PC-9 (cell line): ENCODE measurements at regions not wholly inside any gene's neighbourhood (a gene's known extent, or its start where the extent isn't known, plus 50 kb on each side); places are given as distances from the start of the nearest gene placed in this dataset.

Source experiments
- BruUV-seq: library from RNA; stranded (reverse); fragments of 400-500 nt; replicated peaks from 2 replicates; lab custom pipeline; 2021; lab: Mats Ljungman, UMichigan
- CTCF ChIA-PET: fragments of 300-600 bp; sonication (Branson Sonifier 250); formaldehyde crosslinking; loops from one replicate; lab custom pipeline; 2022; ENCODE audit warnings: antibody characterized with exemption; lab: Charles Lee
- POLR2A ChIA-PET: fragments of 300-600 bp; sonication (Branson Sonifier 250); formaldehyde crosslinking; loops from one replicate; lab custom pipeline; 2022; ENCODE audit warnings: antibody characterized with exemption; ENCODE audit not compliant: unreplicated experiment; lab: Charles Lee
- DNase-seq, 2 experiments: peaks; one replicate each; pipeline versions ENCODE4 v3.0.0 to v3.0.0-alpha.2; 2015 to 2022; ENCODE audit warnings: mixed read lengths in 1 of 2
- H2AFZ ChIP-seq: fragments of 200-600 bp; sonication (generic); 2 replicates; pipeline ENCODE4 v1.8.1; 2017; ENCODE audit warnings: antibody characterized with exemption
- H3F3A ChIP-seq: fragments of 200-600 bp; sonication (generic); 2 replicates; pipeline ENCODE4 v1.8.1; 2017; ENCODE audit warnings: antibody characterized with exemption, mild to moderate bottlenecking, low read depth; ENCODE audit not compliant: insufficient read depth
- H3K27ac ChIP-seq: fragments of 200-600 bp; sonication (generic); 2 replicates; pipeline ENCODE4 v1.6.1; 2016; ENCODE audit warnings: mixed run types
- H3K27me3 ChIP-seq: fragments of 200-600 bp; sonication (generic); 2 replicates; pipeline ENCODE4 v1.6.1; 2016; ENCODE audit warnings: low read depth, mixed run types; ENCODE audit not compliant: insufficient read depth
- H3K36me3 ChIP-seq: fragments of 200-600 bp; sonication (generic); 2 replicates; pipeline ENCODE4 v1.6.1; 2016; ENCODE audit warnings: low read depth, mixed run types
- H3K4me1 ChIP-seq: fragments of 200-600 bp; sonication (generic); replicated peaks from 2 replicates; pipeline ENCODE4 v1.6.1; 2016; ENCODE audit warnings: mixed run types; ENCODE audit not compliant: insufficient read depth
- H3K4me2 ChIP-seq: fragments of 200-600 bp; sonication (generic); 2 replicates; pipeline ENCODE4 v1.6.1; 2017; ENCODE audit warnings: mixed run types
- H3K4me3 ChIP-seq: fragments of 200-600 bp; sonication (generic); 2 replicates; pipeline ENCODE4 v1.6.1; 2016; ENCODE audit warnings: mixed run types
- H3K79me2 ChIP-seq: fragments of 200-600 bp; sonication (generic); 2 replicates; pipeline ENCODE4 v1.6.1; 2017; ENCODE audit warnings: low read depth, mixed run types
- H3K9me2 ChIP-seq: fragments of 200-600 bp; sonication (generic); 2 replicates; pipeline ENCODE4 v1.8.1; 2017; ENCODE audit warnings: mild to moderate bottlenecking; ENCODE audit not compliant: insufficient read depth
- H3K9me3 ChIP-seq: fragments of 200-600 bp; sonication (generic); 2 replicates; pipeline ENCODE4 v1.8.1; 2016; ENCODE audit warnings: low read depth; ENCODE audit not compliant: insufficient read depth
- H4K20me1 ChIP-seq: fragments of 200-600 bp; sonication (generic); 2 replicates; pipeline ENCODE4 v1.8.1; 2017; ENCODE audit not compliant: insufficient read depth
- CTCF ChIP-seq: fragments of 200-600 bp; sonication (generic); conservative IDR thresholded peaks from 2 replicates; pipeline ENCODE4 v1.6.1; 2017; ENCODE audit warnings: mixed run types, antibody characterized with exemption, mild to moderate bottlenecking, moderate library complexity
- EZH2 ChIP-seq: fragments of 200-600 bp; sonication (generic); IDR thresholded peaks from 2 replicates; pipeline ENCODE4 v1.8.0; 2017; ENCODE audit warnings: antibody characterized with exemption, low read depth
- intact Hi-C: fragments of 100-400 bp; cut with micrococcal nuclease; formaldehyde crosslinking; loops from one replicate; pipeline ENCODE4 v1.10.0; 2022; ENCODE audit not compliant: unreplicated experiment

GRCh38 chr15:95215017-95215416, 983.7 kb downstream of the MCTP2 start:
- H3K27me3 ChIP-seq: no peaks in the 10 kb centered on the region
- no peaks in the 10 kb centered on the region for H3K79me2 ChIP-seq
- ChIA-PET POLR2A (no interaction called here), CTCF (no interaction called here)
- H2AFZ ChIP-seq: no peak overlapping the region
- H3K27ac ChIP-seq: no peak overlapping the region
- no peaks in the 10 kb centered on the region for H4K20me1 ChIP-seq
- H3F3A ChIP-seq: no peaks in the 10 kb centered on the region
- TF ChIP-seq EZH2 (no peak), CTCF (no peak)
- H3K9me2 ChIP-seq: no peaks in the 10 kb centered on the region
- no peaks in the 10 kb centered on the region for H3K4me1 ChIP-seq
- no TSS peak for BruUV-seq
- no peaks in the 10 kb centered on the region for H3K36me3 ChIP-seq
- H3K4me2 ChIP-seq: no peak overlapping the region
- intact Hi-C loops: no loop called here
- no peaks in the 10 kb centered on the region for H3K9me3 ChIP-seq
- no peak for DNase-seq
- H3K4me3 ChIP-seq: no peak overlapping the region

GRCh38 chr15:95226835-95227234, 995.5 kb downstream of the MCTP2 start:
- no TSS peak for BruUV-seq
- intact Hi-C loops: no loop called here

DNA sequence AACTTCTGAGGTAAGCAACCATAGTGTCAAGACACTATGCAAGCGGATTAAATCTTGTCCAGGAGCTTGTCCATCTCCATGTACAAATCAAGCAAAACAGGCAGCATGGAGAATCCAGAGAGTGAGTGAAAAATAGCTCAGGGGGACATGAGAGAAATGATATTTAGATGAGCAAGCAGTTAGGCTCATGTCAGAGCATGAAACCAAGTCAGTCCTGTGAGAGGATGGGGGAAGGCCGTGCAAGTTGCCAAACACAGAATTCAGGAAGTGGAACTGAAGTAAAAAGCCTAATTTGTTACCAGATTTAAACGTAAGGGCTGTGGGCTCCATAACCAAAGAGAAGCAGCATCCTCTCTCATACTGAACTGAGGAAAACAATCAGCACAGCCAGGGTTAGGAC, 995.9 kb downstream of the MCTP2 start:
- TF ChIP-seq CTCF (no peak), EZH2 (no peak)
- intact Hi-C loops: no loop called here
- Histone ChIP-seq H3K36me3 (no peaks in the 10 kb centered on the region), H3K4me1 (no peaks in the 10 kb centered on the region), H2AFZ (no peak overlapping the region), H3K9me3 (no peaks in the 10 kb centered on the region; the same call in 1 of the 2 replicates), H3K27ac (no peak overlapping the region), H3K9me2 (no peaks in the 10 kb centered on the region), H3K4me2 (no peak overlapping the region), H3F3A (no peaks in the 10 kb centered on the region), H3K27me3 (no peaks in the 10 kb centered on the region), H3K79me2 (no peaks in the 10 kb centered on the region), H4K20me1 (no peaks in the 10 kb centered on the region), H3K4me3 (no peak overlapping the region)
- ChIA-PET POLR2A (no interaction called here), CTCF (no interaction called here)
- no peak for DNase-seq
- no TSS peak for BruUV-seq

More at GRCh38 chr15:95226835-95227234, 995.5 kb downstream of the MCTP2 start:
- H3K4me1 ChIP-seq: no peaks in the 10 kb centered on the region
- ChIA-PET CTCF (no interaction called here), POLR2A (no interaction called here)
- no peaks in the 10 kb centered on the region for H4K20me1 ChIP-seq
- H3K9me3 ChIP-seq: no peaks in the 10 kb centered on the region; the same call in 1 of the 2 replicates
- TF ChIP-seq EZH2 (no peak), CTCF (no peak)
- no peaks in the 10 kb centered on the region for H3K9me2 ChIP-seq
- H3K4me2 ChIP-seq: no peak overlapping the region
- H3K79me2 ChIP-seq: no peaks in the 10 kb centered on the region
- no peak overlapping the region for H3K4me3 ChIP-seq
- DNase-seq: no peak
- H2AFZ ChIP-seq: no peak overlapping the region
- H3K27ac ChIP-seq: no peak overlapping the region
- H3K36me3 ChIP-seq: no peaks in the 10 kb centered on the region
- no peaks in the 10 kb centered on the region for H3F3A ChIP-seq
- H3K27me3 ChIP-seq: no peaks in the 10 kb centered on the region
